ENCODE measurements at regions not wholly inside any gene's neighbourhood (a gene's known extent, or its start where the extent isn't known, plus 50 kb on each side); places are given as distances from the start of the nearest gene placed in this dataset.
"Not testable (repeated sequence)": the region's sequence is repeated elsewhere in the genome, so short reads cannot be mapped to it uniquely, and the experiment has no call there.

- H3K27me3 ChIP-seq (ENCODE audit: control insufficient read depth, insufficient read depth, low read length) = peaks cover 6% of the 10 kb centered on the region
These were observed 460.2 kb downstream of the ICE1 start for GRCh38 chr5:5882706-5883105.

GRCh38 chr5:5881294-5881693, 458.8 kb downstream of the ICE1 start:
- Histone ChIP-seq H3K9me3 (ENCODE audit: control insufficient read depth, low read depth, low read length) (no peaks in the 10 kb centered on the region), H3K27ac (ENCODE audit: low read length) (no peak overlapping the region), H3K4me3 (ENCODE audit: low read length) (no peak overlapping the region), H3K9ac (ENCODE audit: low read length) (no peak overlapping the region), H3K36me3 (ENCODE audit: control insufficient read depth, low read depth, low read length) (no peaks in the 10 kb centered on the region), H3K27me3 (ENCODE audit: control insufficient read depth, insufficient read depth, low read length) (no peaks in the 10 kb centered on the region), H3K4me1 (ENCODE audit: control insufficient read depth, low read depth, low read length) (no peaks in the 10 kb centered on the region)

More at GRCh38 chr5:5882706-5883105, 460.2 kb downstream of the ICE1 start:
- Histone ChIP-seq H3K36me3 (ENCODE audit: control insufficient read depth, low read depth, low read length) (no peaks in the 10 kb centered on the region), H3K9me3 (ENCODE audit: control insufficient read depth, low read depth, low read length) (no peaks in the 10 kb centered on the region), H3K27ac (ENCODE audit: low read length) (no peak overlapping the region), H3K9ac (ENCODE audit: low read length) (no peak overlapping the region), H3K4me3 (ENCODE audit: low read length) (no peak overlapping the region), H3K4me1 (ENCODE audit: control insufficient read depth, low read depth, low read length) (no peaks in the 10 kb centered on the region)

- Histone ChIP-seq H3K27me3 (ENCODE audit: control insufficient read depth, insufficient read depth, low read length) (no peaks in the 10 kb centered on the region), H3K36me3 (ENCODE audit: control insufficient read depth, low read depth, low read length) (no peaks in the 10 kb centered on the region), H3K9ac (ENCODE audit: low read length) (no peak overlapping the region), H3K4me3 (ENCODE audit: low read length) (no peak overlapping the region), H3K9me3 (ENCODE audit: control insufficient read depth, low read depth, low read length) (no peaks in the 10 kb centered on the region), H3K27ac (ENCODE audit: low read length) (no peak overlapping the region), H3K4me1 (ENCODE audit: control insufficient read depth, low read depth, low read length) (no peaks in the 10 kb centered on the region)
These were observed 457.7 kb downstream of the ICE1 start for GRCh38 chr5:5880077-5880763.

GRCh38 chr5:5857396-5857795, 434.9 kb downstream of the ICE1 start:
- Histone ChIP-seq H3K27ac (ENCODE audit: low read length) (no peak overlapping the region), H3K4me3 (ENCODE audit: low read length) (no peak overlapping the region), H3K36me3 (ENCODE audit: control insufficient read depth, low read depth, low read length) (no peaks in the 10 kb centered on the region), H3K9me3 (ENCODE audit: control insufficient read depth, low read depth, low read length) (no peaks in the 10 kb centered on the region), H3K9ac (ENCODE audit: low read length) (no peak overlapping the region), H3K27me3 (ENCODE audit: control insufficient read depth, insufficient read depth, low read length) (no peaks in the 10 kb centered on the region), H3K4me1 (ENCODE audit: control insufficient read depth, low read depth, low read length) (no peaks in the 10 kb centered on the region)

GRCh38 chr5:5854087-5854486, 431.6 kb downstream of the ICE1 start:
- Histone ChIP-seq H3K9me3 (ENCODE audit: control insufficient read depth, low read depth, low read length) (no peaks in the 10 kb centered on the region), H3K27ac (ENCODE audit: low read length) (no peak overlapping the region), H3K36me3 (ENCODE audit: control insufficient read depth, low read depth, low read length) (no peaks in the 10 kb centered on the region), H3K4me1 (ENCODE audit: control insufficient read depth, low read depth, low read length) (no peaks in the 10 kb centered on the region), H3K27me3 (ENCODE audit: control insufficient read depth, insufficient read depth, low read length) (no peaks in the 10 kb centered on the region), H3K9ac (ENCODE audit: low read length) (no peak overlapping the region), H3K4me3 (ENCODE audit: low read length) (no peak overlapping the region)

GRCh38 chr5:5838493-5838892, 416.0 kb downstream of the ICE1 start:
- H3K4me1 ChIP-seq (ENCODE audit: control insufficient read depth, low read depth, low read length) = no peaks in the 10 kb centered on the region
- H3K27ac ChIP-seq (ENCODE audit: low read length) = no peak overlapping the region
- H3K27me3 ChIP-seq (ENCODE audit: control insufficient read depth, insufficient read depth, low read length) = no peaks in the 10 kb centered on the region
- no peaks in the 10 kb centered on the region for H3K36me3 ChIP-seq (ENCODE audit: control insufficient read depth, low read depth, low read length)
- H3K9me3 ChIP-seq (ENCODE audit: control insufficient read depth, low read depth, low read length) = no peaks in the 10 kb centered on the region
- no peak overlapping the region for H3K9ac ChIP-seq (ENCODE audit: low read length)
- H3K4me3 ChIP-seq (ENCODE audit: low read length) = no peak overlapping the region

GRCh38 chr5:5831622-5832021, 409.1 kb downstream of the ICE1 start:
- not testable (repeated sequence) for H3K36me3 ChIP-seq (ENCODE audit: control insufficient read depth, low read depth, low read length); H3K9me3 ChIP-seq (ENCODE audit: control insufficient read depth, low read depth, low read length); H3K4me3 ChIP-seq (ENCODE audit: low read length); H3K27ac ChIP-seq (ENCODE audit: low read length); H3K9ac ChIP-seq (ENCODE audit: low read length); H3K27me3 ChIP-seq (ENCODE audit: control insufficient read depth, insufficient read depth, low read length); H3K4me1 ChIP-seq (ENCODE audit: control insufficient read depth, low read depth, low read length)

- Histone ChIP-seq H3K27ac (ENCODE audit: low read length) (no peak overlapping the region), H3K36me3 (ENCODE audit: control insufficient read depth, low read depth, low read length) (no peaks in the 10 kb centered on the region), H3K27me3 (ENCODE audit: control insufficient read depth, insufficient read depth, low read length) (no peaks in the 10 kb centered on the region), H3K9ac (ENCODE audit: low read length) (no peak overlapping the region), H3K4me1 (ENCODE audit: control insufficient read depth, low read depth, low read length) (no peaks in the 10 kb centered on the region), H3K9me3 (ENCODE audit: control insufficient read depth, low read depth, low read length) (no peaks in the 10 kb centered on the region), H3K4me3 (ENCODE audit: low read length) (no peak overlapping the region)
These were observed 406.1 kb downstream of the ICE1 start for GRCh38 chr5:5828619-5829018.

- Histone ChIP-seq H3K27ac (ENCODE audit: low read length) (no peak overlapping the region), H3K9ac (ENCODE audit: low read length) (no peak overlapping the region), H3K36me3 (ENCODE audit: control insufficient read depth, low read depth, low read length) (no peaks in the 10 kb centered on the region), H3K9me3 (ENCODE audit: control insufficient read depth, low read depth, low read length) (no peaks in the 10 kb centered on the region), H3K4me3 (ENCODE audit: low read length) (no peak overlapping the region), H3K27me3 (ENCODE audit: control insufficient read depth, insufficient read depth, low read length) (no peaks in the 10 kb centered on the region), H3K4me1 (ENCODE audit: control insufficient read depth, low read depth, low read length) (no peaks in the 10 kb centered on the region)
These were observed 404.4 kb downstream of the ICE1 start for GRCh38 chr5:5826911-5827310.

- Histone ChIP-seq H3K4me3 (ENCODE audit: low read length) (no peak overlapping the region), H3K27me3 (ENCODE audit: control insufficient read depth, insufficient read depth, low read length) (no peaks in the 10 kb centered on the region), H3K9me3 (ENCODE audit: control insufficient read depth, low read depth, low read length) (no peaks in the 10 kb centered on the region), H3K9ac (ENCODE audit: low read length) (no peak overlapping the region), H3K36me3 (ENCODE audit: control insufficient read depth, low read depth, low read length) (no peaks in the 10 kb centered on the region), H3K4me1 (ENCODE audit: control insufficient read depth, low read depth, low read length) (no peaks in the 10 kb centered on the region), H3K27ac (ENCODE audit: low read length) (no peak overlapping the region)
These were observed 400.3 kb downstream of the ICE1 start for GRCh38 chr5:5822729-5823257.

GRCh38 chr5:5816960-5817359, 394.5 kb downstream of the ICE1 start:
- Histone ChIP-seq H3K27me3 (ENCODE audit: control insufficient read depth, insufficient read depth, low read length) (no peaks in the 10 kb centered on the region), H3K4me1 (ENCODE audit: control insufficient read depth, low read depth, low read length) (no peaks in the 10 kb centered on the region), H3K9ac (ENCODE audit: low read length) (no peak overlapping the region), H3K36me3 (ENCODE audit: control insufficient read depth, low read depth, low read length) (no peaks in the 10 kb centered on the region), H3K27ac (ENCODE audit: low read length) (no peak overlapping the region), H3K9me3 (ENCODE audit: control insufficient read depth, low read depth, low read length) (no peaks in the 10 kb centered on the region), H3K4me3 (ENCODE audit: low read length) (no peak overlapping the region)

- no peaks in the 10 kb centered on the region for H3K4me1 ChIP-seq (ENCODE audit: control insufficient read depth, low read depth, low read length)
- H3K9me3 ChIP-seq (ENCODE audit: control insufficient read depth, low read depth, low read length) = no peaks in the 10 kb centered on the region
- no peak overlapping the region for H3K9ac ChIP-seq (ENCODE audit: low read length)
- no peaks in the 10 kb centered on the region for H3K27me3 ChIP-seq (ENCODE audit: control insufficient read depth, insufficient read depth, low read length)
- no peaks in the 10 kb centered on the region for H3K36me3 ChIP-seq (ENCODE audit: control insufficient read depth, low read depth, low read length)
- no peak overlapping the region for H3K27ac ChIP-seq (ENCODE audit: low read length)
- no peak overlapping the region for H3K4me3 ChIP-seq (ENCODE audit: low read length)
These were observed 391.0 kb downstream of the ICE1 start for GRCh38 chr5:5813441-5813840.
